ENCODE measurements at regions not wholly inside any gene's neighbourhood (a gene's known extent, or its start where the extent isn't known, plus 50 kb on each side); places are given as distances from the start of the nearest gene placed in this dataset.

DNA sequence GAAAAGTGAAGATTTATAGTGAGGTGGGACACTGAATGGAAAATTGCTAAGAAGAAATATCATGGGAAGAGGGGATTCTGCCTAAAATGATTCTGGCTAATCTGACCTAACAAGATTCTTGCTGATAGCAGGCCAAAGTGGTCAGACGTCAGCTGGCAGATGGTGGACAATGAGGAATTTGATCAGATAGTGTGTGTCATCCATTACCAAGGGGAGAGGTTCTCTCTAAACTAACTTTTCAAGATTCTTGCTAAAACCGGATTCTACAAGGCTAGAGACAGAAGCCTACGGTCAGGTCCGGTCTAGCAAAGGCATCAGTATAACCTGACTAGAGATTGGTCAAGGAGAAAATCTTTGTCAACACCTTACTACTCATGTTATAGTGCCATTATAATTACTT lies 306.0 kb downstream of the ZNF608 start:
- H3K4me2 ChIP-seq (ENCODE audit: insufficient read depth, insufficient read length, low read length) = no peak overlapping the region
- H3K4me1 ChIP-seq (ENCODE audit: insufficient read depth, low read length) = peaks cover 20% of the 10 kb centered on the region
- H3K23me2 ChIP-seq (ENCODE audit: insufficient read length, low read depth, low read length, poor library complexity, severe bottlenecking) = no peaks in the 10 kb centered on the region
- no peak overlapping the region for H3K27ac ChIP-seq (ENCODE audit: insufficient read length, low read depth, low read length)
- no peaks in the 10 kb centered on the region for H4K20me1 ChIP-seq (ENCODE audit: control insufficient read depth, insufficient read depth, insufficient read length)
- no peak overlapping the region for H4K8ac ChIP-seq (replicated peaks; ENCODE audit: insufficient read length, low read depth, low read length)
- no peak overlapping the region for H2BK12ac ChIP-seq (ENCODE audit: insufficient read length, low read depth, low read length)
- H2BK5ac ChIP-seq (ENCODE audit: insufficient read length, low read length) = no peak overlapping the region
- no peak overlapping the region for H2BK120ac ChIP-seq (ENCODE audit: low read depth, low read length, poor library complexity, severe bottlenecking)
- no peak overlapping the region for H3T11ph ChIP-seq (ENCODE audit: low read length)
- Mint-ChIP-seq H3K27ac (peak overlapping the region in 1 of 3 experiments; percentile 0; a peak in 2 of 7 replicates), H3K9me3 (peaks cover 2 to 7% of the 10 kb centered on the region in 2 experiments; a peak in 4 of 5 replicates), H3K36me3 (ENCODE audit: insufficient read depth in 1 of 3, low read depth in 3 of 3) (peaks cover 2 to 11% (median 9%) of the 10 kb centered on the region in 3 experiments), H3K4me1 (peaks cover 45 to 55% of the 10 kb centered on the region in 2 experiments), H3K27me3 (ENCODE audit: low read depth) (no peaks in the 10 kb centered on the region), H3K4me3 (no peak overlapping the region)
- H3K79me1 ChIP-seq (ENCODE audit: insufficient read depth, low read depth, low read length, poor library complexity, severe bottlenecking) = no peaks in the 10 kb centered on the region
- no peak overlapping the region for H2AK5ac ChIP-seq (ENCODE audit: insufficient read length, low read length)
- H3K4ac ChIP-seq (ENCODE audit: low read depth, low read length) = no peak overlapping the region
- no peak overlapping the region for H3K14ac ChIP-seq (ENCODE audit: insufficient read depth, low read length)
- no peak overlapping the region for H4K5ac ChIP-seq (ENCODE audit: insufficient read length, low read depth, low read length)
- H3K79me2 ChIP-seq (ENCODE audit: insufficient read depth, low read length) = no peaks in the 10 kb centered on the region
- H2BK15ac ChIP-seq (ENCODE audit: low read depth, low read length) = no peak overlapping the region
- no CpG with 5 or more reads among the region's 4 CpGs for WGBS (ENCODE audit: extremely low coverage, insufficient read length, low lambda C conversion rate)
- H3K56ac ChIP-seq (ENCODE audit: insufficient read length, low read depth, low read length) = no peak overlapping the region
- no peak overlapping the region for H3K9ac ChIP-seq (ENCODE audit: extremely low read depth, insufficient read length, low read length)
- TF ChIP-seq, protein P1, sequence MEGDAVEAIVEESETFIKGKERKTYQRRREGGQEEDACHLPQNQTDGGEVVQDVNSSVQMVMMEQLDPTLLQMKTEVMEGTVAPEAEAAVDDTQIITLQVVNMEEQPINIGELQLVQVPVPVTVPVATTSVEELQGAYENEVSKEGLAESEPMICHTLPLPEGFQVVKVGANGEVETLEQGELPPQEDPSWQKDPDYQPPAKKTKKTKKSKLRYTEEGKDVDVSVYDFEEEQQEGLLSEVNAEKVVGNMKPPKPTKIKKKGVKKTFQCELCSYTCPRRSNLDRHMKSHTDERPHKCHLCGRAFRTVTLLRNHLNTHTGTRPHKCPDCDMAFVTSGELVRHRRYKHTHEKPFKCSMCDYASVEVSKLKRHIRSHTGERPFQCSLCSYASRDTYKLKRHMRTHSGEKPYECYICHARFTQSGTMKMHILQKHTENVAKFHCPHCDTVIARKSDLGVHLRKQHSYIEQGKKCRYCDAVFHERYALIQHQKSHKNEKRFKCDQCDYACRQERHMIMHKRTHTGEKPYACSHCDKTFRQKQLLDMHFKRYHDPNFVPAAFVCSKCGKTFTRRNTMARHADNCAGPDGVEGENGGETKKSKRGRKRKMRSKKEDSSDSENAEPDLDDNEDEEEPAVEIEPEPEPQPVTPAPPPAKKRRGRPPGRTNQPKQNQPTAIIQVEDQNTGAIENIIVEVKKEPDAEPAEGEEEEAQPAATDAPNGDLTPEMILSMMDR (conservative IDR thresholded peaks at IDR 0.05) = no peak
- no peak overlapping the region for H2AFZ ChIP-seq (ENCODE audit: low read length)
- H2BK20ac ChIP-seq (ENCODE audit: low read depth, low read length, poor library complexity, severe bottlenecking) = no peak overlapping the region
- no peak overlapping the region for H3K18ac ChIP-seq (ENCODE audit: insufficient read length, low read depth, low read length)
- no peak overlapping the region for H4K91ac ChIP-seq (ENCODE audit: insufficient read length, low read depth, low read length)
- no peak for DNase-seq
- no peaks in the 10 kb centered on the region for H3K27me3 ChIP-seq (ENCODE audit: insufficient read depth, low read length)
- H3K23ac ChIP-seq (ENCODE audit: insufficient read length, low read depth, low read length) = no peak overlapping the region
- H3K9me3 ChIP-seq (ENCODE audit: control insufficient read depth, low read depth, low read length) = no peaks in the 10 kb centered on the region
